ENCODE measurements at regions not wholly inside any gene's neighbourhood (a gene's known extent, or its start where the extent isn't known, plus 50 kb on each side); places are given as distances from the start of the nearest gene placed in this dataset.

DNA sequence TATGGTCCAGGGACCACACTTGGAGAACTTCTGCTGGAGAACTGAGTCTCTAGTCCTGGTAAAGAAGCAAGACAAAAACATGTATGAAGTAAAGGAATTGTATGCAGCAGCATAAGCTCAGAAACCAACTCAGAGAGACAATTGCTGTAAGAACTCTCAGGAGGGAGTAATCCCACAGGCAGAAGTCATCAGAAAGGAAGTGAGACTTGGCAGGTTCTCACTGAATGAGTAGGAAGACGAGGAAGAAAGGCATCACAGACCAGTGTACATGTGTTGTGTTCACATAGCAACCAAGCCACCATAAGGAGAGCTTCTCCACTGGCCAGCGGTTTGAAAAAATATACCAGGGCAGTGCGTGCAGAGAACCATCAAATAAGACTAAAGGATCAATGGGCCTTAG lies 57.9 kb upstream of the FST start:
- no peak for DNase-seq

- DNase-seq: no peak
Measured at GRCh38 chr5:53423724-53424123, 56.7 kb upstream of the FST start.

- no peak for DNase-seq
Measured at GRCh38 chr5:53424686-53425615, 55.5 kb upstream of the FST start.

DNA sequence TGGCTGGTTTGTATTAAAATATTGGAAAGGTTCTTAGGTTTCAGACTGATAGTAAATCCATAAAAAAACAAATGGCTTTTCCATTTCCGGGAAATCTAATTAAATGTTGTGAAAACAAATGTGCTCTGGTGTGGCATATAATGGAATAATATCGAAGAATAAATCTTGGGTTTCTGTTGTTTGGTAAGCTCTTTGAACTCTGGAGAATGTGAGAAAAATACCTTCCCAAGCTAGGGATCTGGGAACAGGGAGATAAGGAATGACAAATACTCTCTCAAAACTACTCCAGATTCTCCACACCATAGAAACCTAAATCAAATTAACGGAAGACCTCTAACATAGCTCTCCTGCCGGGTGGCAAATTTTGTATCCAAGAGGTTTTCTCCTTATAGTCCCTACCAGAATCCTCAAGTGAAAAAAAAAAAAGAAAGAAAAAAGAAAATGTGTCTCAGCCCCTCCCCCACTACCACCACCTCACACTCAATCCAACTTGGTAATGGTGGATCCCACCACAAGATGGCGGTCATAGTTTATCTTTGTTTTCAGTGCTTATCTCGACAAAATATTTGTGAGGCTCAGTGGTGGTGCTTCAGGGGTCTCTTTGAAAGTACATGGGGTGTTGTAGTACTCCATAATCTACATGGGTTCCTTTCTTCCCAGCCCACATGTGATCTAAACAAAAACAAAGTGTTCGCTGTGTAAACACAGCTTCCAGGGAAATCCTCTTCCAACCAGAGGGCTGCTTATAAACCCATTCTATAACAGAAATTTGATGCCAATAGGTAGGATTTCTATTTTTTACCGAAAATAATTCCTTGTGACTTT lies 54.5 kb upstream of the FST start:
- no peak for DNase-seq

GRCh38 chr5:53426512-53426830 lies 54.0 kb upstream of the FST start:
- no peak for DNase-seq

DNA sequence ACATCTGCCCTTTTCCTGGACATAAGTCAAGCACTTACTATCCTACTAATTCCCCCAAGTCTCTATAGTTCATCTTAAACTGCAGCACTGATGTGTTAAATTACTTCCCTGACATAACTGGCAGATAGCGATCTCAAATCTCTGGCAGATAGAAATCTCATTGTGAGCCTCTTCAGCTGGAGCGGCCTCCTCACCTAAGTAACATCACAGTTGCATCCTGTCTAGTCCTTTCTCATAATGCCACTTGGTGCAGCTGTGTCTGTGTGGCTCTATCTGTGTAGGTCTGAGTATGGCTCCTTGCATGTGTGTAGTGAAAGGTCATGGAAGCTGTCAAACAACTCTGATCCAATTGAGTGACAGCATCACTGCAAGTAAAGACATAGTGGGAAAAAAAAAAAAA lies 53.6 kb upstream of the FST start:
- DNase-seq: no peak

- no peak for DNase-seq
Measured at GRCh38 chr5:53427965-53428364, 52.5 kb upstream of the FST start.

- DNase-seq: no peak
Measured at GRCh38 chr5:53429706-53430105, 50.7 kb upstream of the FST start.

DNA sequence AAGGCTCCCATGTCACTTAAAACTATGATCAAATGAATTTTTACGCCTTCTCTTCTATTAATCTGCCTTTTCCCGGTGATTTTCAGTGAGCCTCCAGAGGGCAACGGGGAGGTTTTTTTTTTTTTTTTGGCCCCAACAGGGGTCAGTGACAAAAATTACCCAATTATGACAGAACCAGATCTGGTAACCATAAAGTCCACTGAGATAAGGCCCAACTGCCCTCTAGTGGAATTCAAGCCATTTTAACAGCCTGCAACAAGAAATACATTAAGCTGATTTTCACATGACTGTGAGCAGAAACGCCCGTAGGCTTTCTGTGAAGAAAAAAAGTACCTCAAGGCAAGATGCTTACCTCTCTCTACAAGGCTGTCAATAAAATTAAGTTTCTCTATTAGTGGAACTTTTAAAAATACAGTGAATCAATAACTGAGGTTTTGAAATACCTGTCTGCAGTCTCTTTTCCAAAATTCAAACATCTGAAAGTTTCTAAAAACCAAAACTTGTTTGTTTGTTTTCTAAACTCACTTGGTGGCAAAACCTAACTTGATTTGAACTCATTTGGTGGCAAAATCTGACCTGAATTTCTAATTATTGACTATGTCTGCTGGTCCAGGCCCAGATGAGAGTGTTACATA lies 49.7 kb upstream of the FST start:
- DNase-seq: no peak
